GM12874 (cell line): ENCODE measurements at regions not wholly inside any gene's neighbourhood (a gene's known extent, or its start where the extent isn't known, plus 50 kb on each side); places are given as distances from the start of the nearest gene placed in this dataset.

Experiments used
- TF ChIP-seq, protein P1 (sequence below): IDR thresholded peaks from 2 replicates; pipeline ENCODE4 v1.5.1; 2011; ENCODE audit warnings: low read depth, mild to moderate bottlenecking, control low read depth, low read length, moderate library complexity; ENCODE audit not compliant: insufficient read depth

DNA sequence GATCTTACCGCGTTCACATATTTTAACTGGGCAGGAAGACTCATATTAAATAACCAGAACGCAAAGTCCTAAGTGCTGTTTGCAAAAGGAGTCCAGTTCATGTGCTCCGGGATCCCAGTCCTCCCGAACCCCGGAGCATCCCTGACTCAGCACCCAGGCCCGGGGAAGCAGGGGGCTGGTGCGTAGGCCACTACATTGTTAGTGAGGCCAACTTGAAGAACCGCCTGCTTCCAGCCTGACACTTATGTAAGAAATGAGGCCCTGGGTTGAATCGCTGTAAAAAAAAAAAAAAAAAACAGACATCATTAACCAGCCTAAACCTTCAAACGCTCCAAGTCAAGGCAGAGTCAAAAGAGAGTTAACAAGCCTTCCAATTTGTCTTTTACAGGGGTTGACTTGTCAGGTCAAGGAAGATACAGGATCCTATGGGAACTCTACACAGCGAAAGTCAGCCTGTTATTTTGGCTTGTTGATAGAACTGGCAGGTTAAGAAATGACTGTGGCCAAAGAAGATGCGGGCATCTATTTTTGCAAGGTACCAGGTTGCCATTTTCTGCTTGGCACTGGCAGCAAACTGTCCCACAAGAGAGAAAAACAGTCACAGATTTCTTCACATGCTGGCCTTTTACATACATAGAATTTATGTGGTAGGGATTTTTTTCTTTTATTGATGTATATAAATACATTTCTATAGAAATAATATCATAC lies 93.3 kb downstream of the ACTL7B start:
- TF ChIP-seq, protein P1, sequence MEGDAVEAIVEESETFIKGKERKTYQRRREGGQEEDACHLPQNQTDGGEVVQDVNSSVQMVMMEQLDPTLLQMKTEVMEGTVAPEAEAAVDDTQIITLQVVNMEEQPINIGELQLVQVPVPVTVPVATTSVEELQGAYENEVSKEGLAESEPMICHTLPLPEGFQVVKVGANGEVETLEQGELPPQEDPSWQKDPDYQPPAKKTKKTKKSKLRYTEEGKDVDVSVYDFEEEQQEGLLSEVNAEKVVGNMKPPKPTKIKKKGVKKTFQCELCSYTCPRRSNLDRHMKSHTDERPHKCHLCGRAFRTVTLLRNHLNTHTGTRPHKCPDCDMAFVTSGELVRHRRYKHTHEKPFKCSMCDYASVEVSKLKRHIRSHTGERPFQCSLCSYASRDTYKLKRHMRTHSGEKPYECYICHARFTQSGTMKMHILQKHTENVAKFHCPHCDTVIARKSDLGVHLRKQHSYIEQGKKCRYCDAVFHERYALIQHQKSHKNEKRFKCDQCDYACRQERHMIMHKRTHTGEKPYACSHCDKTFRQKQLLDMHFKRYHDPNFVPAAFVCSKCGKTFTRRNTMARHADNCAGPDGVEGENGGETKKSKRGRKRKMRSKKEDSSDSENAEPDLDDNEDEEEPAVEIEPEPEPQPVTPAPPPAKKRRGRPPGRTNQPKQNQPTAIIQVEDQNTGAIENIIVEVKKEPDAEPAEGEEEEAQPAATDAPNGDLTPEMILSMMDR, result no peak

DNA sequence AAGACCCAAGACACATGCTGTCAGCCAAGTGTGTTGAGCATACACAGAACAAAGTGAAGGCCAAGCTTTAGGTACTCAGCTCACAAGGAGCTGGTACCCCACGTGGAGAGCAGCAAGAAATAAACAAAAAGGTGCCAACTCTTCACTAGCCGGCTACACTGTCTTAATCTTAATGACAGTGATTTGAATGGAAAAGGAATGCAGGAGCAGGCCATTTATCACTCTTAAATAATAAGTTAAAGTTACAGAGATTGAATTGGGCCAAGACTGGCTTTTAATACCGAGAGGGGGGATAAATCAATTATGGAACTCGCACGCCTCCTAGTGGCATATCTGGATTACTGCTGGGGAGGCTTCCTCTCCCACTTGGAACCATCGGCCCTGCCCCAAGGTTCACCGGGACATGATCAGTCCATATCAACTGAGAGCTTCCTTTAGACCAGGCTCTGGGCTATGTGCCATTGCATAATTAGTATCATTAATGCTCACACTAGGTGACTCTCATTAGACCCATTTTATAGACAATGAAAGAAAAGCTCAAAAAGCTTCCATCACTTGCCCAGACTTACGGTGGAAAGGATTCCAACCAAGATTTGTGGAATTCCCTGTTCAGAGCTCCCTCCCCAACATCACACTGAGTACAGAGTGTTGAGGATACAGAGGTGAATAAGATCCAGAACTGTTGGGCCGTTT lies 94.0 kb downstream of the ACTL7B start:
- TF ChIP-seq, protein P1, result peak; percentile 82

DNA sequence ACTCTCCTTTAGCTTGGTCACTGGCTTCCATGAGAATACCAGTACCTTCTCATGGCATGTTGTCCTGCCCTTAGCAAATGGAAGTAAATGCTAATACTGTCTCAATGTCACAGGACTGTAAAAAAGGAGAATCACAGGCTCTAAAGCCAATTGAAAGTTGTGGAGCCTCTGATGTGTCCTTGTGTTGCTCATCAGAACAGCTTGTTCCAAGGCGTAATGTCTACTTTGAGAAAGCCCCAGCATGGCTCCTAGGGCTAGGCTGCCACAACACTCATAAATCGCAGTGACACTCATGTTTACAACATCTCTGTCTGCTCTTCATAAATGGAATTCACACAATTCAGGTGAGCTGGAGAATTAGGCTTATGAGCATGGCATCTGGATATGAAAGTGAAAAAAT lies 94.9 kb downstream of the ACTL7B start:
- TF ChIP-seq, protein P1, result no peak

DNA sequence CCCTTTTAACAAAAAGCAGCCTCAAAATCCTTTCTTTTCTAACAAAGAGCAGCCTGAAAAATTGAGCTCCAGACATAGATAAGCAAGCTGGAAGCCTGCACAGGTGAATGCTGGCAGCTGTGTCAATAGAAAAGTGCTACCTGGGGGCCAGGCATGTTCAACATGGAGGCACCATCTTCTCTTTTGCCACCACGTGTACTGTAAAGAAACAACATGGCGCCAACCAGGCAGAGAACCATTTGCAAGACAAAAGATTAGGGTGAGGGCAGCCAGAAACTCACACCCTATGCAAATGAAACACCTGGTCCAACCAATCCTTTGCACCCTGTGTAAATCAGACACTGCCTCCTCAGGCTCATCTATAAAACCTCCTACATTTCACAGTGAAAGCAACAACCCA lies 96.0 kb downstream of the ACTL7B start:
- TF ChIP-seq, protein P1, result no peak

DNA sequence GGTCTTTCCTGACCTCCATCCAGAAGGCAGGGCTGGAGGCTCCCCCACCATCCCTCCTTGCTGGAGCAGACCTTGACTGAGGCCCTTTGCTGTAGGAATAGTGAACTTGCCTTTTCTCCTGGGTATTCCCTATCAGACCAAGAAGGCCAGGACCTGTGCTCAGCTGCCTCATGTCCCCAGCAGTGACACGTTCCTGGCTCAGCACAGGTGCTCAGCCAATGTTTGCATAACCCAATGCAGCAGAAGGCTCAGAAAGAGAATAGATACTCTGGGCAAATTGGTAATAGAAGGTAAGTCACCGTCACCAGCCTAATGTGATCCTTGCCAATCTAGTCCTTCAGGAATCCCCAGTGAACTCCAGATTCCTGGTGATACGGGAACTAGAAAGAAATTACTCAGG lies 96.4 kb downstream of the ACTL7B start:
- TF ChIP-seq, protein P1, result no peak

DNA sequence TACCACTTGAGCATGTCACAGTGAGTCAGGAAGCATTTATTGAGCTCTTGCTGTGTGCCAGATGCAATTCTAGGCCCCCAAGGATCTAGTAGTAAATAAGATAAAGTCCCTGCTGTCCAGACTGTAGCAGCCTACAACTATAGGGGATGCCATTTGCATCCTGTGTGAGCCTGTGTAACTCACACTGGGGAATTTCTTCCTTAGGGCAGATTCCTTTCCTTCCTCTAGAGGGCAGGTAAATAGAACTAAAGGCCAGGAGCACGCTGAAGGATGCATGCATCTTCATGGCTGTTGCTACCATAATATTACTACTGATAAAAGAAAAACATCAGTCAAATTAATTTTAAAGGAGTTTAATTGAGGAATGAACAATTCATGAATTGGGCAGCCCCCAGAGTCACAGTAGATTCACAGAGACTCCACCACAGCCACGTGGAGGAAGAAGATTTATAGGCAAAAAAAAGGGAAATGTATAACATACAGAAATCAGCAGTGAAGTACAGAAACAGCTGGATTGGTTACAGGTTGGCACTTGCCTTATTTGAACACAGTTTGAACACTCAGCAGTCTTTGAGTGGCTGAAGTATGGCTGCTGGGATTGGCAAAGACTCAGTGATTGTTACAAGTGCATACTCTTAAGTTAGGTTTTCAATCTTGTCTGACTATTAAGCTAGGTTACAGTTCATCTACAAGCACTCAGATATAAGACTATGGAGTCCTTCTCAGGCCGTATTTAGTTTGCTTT lies 98.9 kb downstream of the ACTL7B start:
- TF ChIP-seq, protein P1, result no peak

DNA sequence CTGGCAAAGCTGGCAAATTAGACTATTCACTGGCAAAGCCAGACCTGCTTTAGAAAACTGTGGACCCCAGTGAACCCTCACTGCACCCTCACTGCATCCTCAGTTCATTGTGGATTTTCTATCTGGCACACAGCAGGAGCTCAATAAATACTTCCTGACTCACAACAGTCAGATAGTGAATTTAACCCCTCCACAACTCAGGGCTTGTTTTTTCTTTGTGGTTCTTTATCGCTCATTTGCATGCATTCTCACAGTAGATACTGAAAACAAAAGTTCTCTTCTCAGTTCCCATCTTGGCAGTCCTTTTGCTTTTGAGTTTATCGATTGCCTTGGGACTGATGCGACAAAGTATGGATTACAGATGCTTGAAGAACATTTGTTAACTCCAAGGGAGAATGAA lies 99.8 kb downstream of the ACTL7B start:
- TF ChIP-seq, protein P1, result no peak
